ENCODE measurements at regions not wholly inside any gene's neighbourhood (a gene's known extent, or its start where the extent isn't known, plus 50 kb on each side); places are given as distances from the start of the nearest gene placed in this dataset.

DNA sequence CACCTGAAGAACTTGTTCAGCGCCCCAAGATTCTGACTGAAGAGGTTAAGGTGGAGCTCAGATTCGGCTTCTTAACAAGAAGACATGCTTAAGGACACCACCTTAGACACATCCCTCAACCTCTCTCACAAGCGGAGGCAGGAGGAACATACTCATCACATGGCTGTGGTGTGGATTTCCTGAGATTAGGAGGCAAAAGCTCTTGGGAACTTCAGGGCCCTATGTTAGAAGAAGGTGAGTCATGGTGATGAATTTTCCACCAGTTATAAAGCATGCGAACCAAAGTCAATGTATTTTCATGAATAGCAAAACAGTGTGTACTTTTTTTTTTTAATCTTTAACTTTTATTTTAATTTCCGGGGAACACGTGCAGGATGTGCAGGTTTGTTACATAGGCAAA lies 212.2 kb upstream of the SUCLG2 start:
- TF ChIP-seq, protein P1, sequence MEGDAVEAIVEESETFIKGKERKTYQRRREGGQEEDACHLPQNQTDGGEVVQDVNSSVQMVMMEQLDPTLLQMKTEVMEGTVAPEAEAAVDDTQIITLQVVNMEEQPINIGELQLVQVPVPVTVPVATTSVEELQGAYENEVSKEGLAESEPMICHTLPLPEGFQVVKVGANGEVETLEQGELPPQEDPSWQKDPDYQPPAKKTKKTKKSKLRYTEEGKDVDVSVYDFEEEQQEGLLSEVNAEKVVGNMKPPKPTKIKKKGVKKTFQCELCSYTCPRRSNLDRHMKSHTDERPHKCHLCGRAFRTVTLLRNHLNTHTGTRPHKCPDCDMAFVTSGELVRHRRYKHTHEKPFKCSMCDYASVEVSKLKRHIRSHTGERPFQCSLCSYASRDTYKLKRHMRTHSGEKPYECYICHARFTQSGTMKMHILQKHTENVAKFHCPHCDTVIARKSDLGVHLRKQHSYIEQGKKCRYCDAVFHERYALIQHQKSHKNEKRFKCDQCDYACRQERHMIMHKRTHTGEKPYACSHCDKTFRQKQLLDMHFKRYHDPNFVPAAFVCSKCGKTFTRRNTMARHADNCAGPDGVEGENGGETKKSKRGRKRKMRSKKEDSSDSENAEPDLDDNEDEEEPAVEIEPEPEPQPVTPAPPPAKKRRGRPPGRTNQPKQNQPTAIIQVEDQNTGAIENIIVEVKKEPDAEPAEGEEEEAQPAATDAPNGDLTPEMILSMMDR (conservative IDR thresholded peaks at IDR 0.05; ENCODE audit: low read depth, low read length) = no peak
- no peak for TF ChIP-seq EZH2 (IDR thresholded peaks at IDR 0.05; ENCODE audit: borderline replicate concordance, low read depth, low read length, poor library complexity, severe bottlenecking)
